ENCODE measurements at regions not wholly inside any gene's neighbourhood (a gene's known extent, or its start where the extent isn't known, plus 50 kb on each side); places are given as distances from the start of the nearest gene placed in this dataset.

- ATAC-seq, result peak; percentile 97
- TF ChIP-seq REST (IDR thresholded peaks at IDR 0.05; ENCODE audit: borderline replicate concordance in 1 of 2, low read depth in 1 of 2, low read length in 2 of 2) (no peak), RBAK (CRISPR knock-in tag; IDR thresholded peaks at IDR 0.05) (0 out of 2 replicates have a peak, but pooled peaks have one; percentile 25), RFX5 (IDR thresholded peaks at IDR 0.05; ENCODE audit: low read depth, low read length) (no peak), HMG20B (CRISPR knock-in tag; conservative IDR thresholded peaks at IDR 0.05) (peak; percentile 33), ZBTB34 (CRISPR knock-in tag; IDR thresholded peaks at IDR 0.05) (no peak), E2F5 (CRISPR knock-in tag; conservative IDR thresholded peaks at IDR 0.05) (no peak), ZNF253 (CRISPR knock-in tag; IDR thresholded peaks at IDR 0.05; ENCODE audit: borderline replicate concordance) (no peak), ZNF878 (CRISPR knock-in tag; IDR thresholded peaks at IDR 0.05) (no peak), KDM6A (CRISPR knock-in tag; IDR thresholded peaks at IDR 0.05; ENCODE audit: low read depth) (peak; percentile 84), SMAD1 (CRISPR knock-in tag; IDR thresholded peaks at IDR 0.05; ENCODE audit: borderline replicate concordance, low read depth) (no peak), KAT7 (CRISPR knock-in tag; IDR thresholded peaks at IDR 0.05; ENCODE audit: borderline replicate concordance) (no peak), ZFY (CRISPR knock-in tag; IDR thresholded peaks at IDR 0.05) (no peak), PHB2 (IDR thresholded peaks at IDR 0.05; ENCODE audit: partially characterized antibody) (no peak), KAT2B (IDR thresholded peaks at IDR 0.05; ENCODE audit: borderline replicate concordance, low read depth, low read length) (no peak), DDIT3 (CRISPR knock-in tag; IDR thresholded peaks at IDR 0.05) (no peak), ZNF704 (CRISPR knock-in tag; IDR thresholded peaks at IDR 0.05; ENCODE audit: borderline replicate concordance) (0 out of 2 replicates have a peak, but pooled peaks have one; percentile 31)
These were observed 1423.9 kb upstream of the PRMT6 start for GRCh38 chr1:105632342-105633196.

More at GRCh38 chr1:105632342-105633196, 1423.9 kb upstream of the PRMT6 start:
- H3K4me1 ChIP-seq (ENCODE audit: insufficient read depth, low read length), result peaks cover 35% of the 10 kb centered on the region
- H4K20me1 ChIP-seq (ENCODE audit: insufficient read depth, low read length), result no peaks in the 10 kb centered on the region
- H3K79me2 ChIP-seq (ENCODE audit: insufficient read depth, low read length), result no peaks in the 10 kb centered on the region
- H3K27me3 ChIP-seq (ENCODE audit: control insufficient read depth in 1 of 2, insufficient read depth in 2 of 2, low read length in 2 of 2), result no peaks in the 10 kb centered on the region
- FAIRE-seq (peak; percentile 99), DNase-seq (ENCODE audit: low spot score) (peak; percentile 96)
- WGBS (ENCODE audit: low lambda C conversion rate), result under 1% methylated on average over 11 of the region's 14 CpGs
- H3K9me3 ChIP-seq (ENCODE audit: low read length), result no peaks in the 10 kb centered on the region
- H3K27ac ChIP-seq (ENCODE audit: extremely low read length, insufficient read depth, low read length), result peak overlapping the region; percentile 92
- BruUV-seq (replicated peaks), result TSS peak; percentile 69
- POLR2A ChIA-PET, result interaction anchor here (2.3 kb wide), 1 partner anchor 9 kb away, joined by 8 read pairs; no protein-coding TSS in a partner anchor
- intact Hi-C loops (cut with micrococcal nuclease; ENCODE audit: unreplicated experiment) (loop anchor here (2.0 to 10.0 kb wide), 2 partner anchors 162 to 532 kb away; no protein-coding TSS in a partner anchor), in situ Hi-C loops (cut with HindIII; ENCODE audit: extremely low pct_ligation_motif_present, low pct_unique_long_range_greater_than_20kb) (no loop called here)
- peak overlapping the region; percentile 76 for H2AFZ ChIP-seq (ENCODE audit: low read length)
- peak overlapping the region; percentile 78 for H3K9ac ChIP-seq (ENCODE audit: insufficient read depth, low read depth, low read length)
- CTCF ChIA-PET (ENCODE audit: low intra/inter-chr PET ratio, low total read pairs), result no interaction called here
- H3K36me3 ChIP-seq (replicated peaks in 1 of 2; ENCODE audit: control insufficient read depth in 1 of 2, insufficient read depth in 2 of 2, low read length in 2 of 2), result no peaks in the 10 kb centered on the region
- peak overlapping the region; percentile 54 to 66 (median 63) for H3K4me3 ChIP-seq (replicated peaks in 1 of 3; ENCODE audit: insufficient read depth in 1 of 3, low read depth in 2 of 3, low read length in 3 of 3)
- peak overlapping the region; percentile 99 for H3K4me2 ChIP-seq (ENCODE audit: low read depth, low read length)
